Brain microvascular endothelial cell (primary cell): ENCODE measurements at regions not wholly inside any gene's neighbourhood (a gene's known extent, or its start where the extent isn't known, plus 50 kb on each side); places are given as distances from the start of the nearest gene placed in this dataset.

Experiments
- DNase-seq: peaks from one replicate; pipeline ENCODE4 v3.0.0-alpha.2; 2020
- H3K27ac ChIP-seq: fragments of 250-450 bp; sonication (Bioruptor Pico); 2 replicates; pipeline ENCODE4 v1.5.1; 2020; ENCODE audit warnings: mild to moderate bottlenecking, moderate library complexity
- H3K27me3 ChIP-seq: fragments of 250-450 bp; sonication (Bioruptor Pico); replicated peaks from 2 replicates; pipeline ENCODE4 v1.5.1; 2020; ENCODE audit warnings: mild to moderate bottlenecking
- H3K36me3 ChIP-seq: fragments of 250-450 bp; sonication (Bioruptor Pico); replicated peaks from 2 replicates; pipeline ENCODE4 v1.5.1; 2020; ENCODE audit warnings: mild to moderate bottlenecking
- H3K4me3 ChIP-seq: 2 replicates; pipeline ENCODE4 v1.5.1; 2011; ENCODE audit warnings: low read depth, mild to moderate bottlenecking, control low read depth, low read length, moderate library complexity
- CTCF ChIP-seq: IDR thresholded peaks from 2 replicates; pipeline ENCODE4 v1.5.1; 2011; ENCODE audit warnings: low read depth, mild to moderate bottlenecking, moderate library complexity, low read length, control low read depth, inconsistent platforms; ENCODE audit errors: missing control alignments
- in situ Hi-C: cut with HindIII; loops from 2 replicates; pipeline ENCODE4 v1.10.0; 2017; ENCODE audit warnings: low sequenced_read_pairs, low pct_ligation_motif_present

DNA sequence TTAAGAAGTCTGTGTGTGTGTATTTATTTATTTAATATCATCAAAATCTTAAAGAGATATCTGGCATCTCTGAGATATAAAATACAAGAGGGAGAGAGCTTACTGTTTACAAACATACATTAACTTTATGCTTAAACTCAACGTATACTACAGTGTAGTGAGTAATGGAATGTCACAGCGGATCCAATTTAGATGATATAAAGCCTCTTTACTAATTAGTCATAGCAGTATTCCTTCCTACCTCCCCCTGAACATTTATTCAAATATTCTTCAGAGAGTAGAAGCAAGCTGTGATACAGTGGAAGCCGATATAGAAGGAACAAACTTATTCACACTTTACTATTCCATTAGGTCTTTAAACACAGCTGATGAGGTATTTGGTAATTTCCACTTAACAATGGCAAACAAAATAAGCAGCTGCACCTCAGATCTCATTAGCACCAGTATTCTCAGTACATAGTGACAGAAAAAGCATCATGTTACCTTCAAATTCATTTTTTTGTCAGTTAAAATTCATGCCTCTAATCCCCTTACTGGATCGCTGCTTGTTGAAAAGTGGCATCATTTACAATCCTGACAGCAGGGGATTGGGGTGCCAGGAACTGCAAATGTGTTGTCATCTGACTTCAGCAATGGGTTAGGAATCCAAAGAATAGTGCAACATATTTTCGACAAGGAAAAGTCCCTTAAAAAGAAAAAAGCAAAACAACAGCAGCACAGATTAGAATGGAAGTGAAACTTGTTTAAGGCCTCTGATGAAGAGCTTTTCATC, 658.7 kb upstream of the EPHA5 start:
- Histone ChIP-seq H3K36me3 (no peaks in the 10 kb centered on the region), H3K4me3 (no peak overlapping the region), H3K27me3 (no peaks in the 10 kb centered on the region), H3K27ac (no peak overlapping the region)
- no peak for DNase-seq
- TF ChIP-seq CTCF: no peak
- in situ Hi-C loops: no loop called here

DNA sequence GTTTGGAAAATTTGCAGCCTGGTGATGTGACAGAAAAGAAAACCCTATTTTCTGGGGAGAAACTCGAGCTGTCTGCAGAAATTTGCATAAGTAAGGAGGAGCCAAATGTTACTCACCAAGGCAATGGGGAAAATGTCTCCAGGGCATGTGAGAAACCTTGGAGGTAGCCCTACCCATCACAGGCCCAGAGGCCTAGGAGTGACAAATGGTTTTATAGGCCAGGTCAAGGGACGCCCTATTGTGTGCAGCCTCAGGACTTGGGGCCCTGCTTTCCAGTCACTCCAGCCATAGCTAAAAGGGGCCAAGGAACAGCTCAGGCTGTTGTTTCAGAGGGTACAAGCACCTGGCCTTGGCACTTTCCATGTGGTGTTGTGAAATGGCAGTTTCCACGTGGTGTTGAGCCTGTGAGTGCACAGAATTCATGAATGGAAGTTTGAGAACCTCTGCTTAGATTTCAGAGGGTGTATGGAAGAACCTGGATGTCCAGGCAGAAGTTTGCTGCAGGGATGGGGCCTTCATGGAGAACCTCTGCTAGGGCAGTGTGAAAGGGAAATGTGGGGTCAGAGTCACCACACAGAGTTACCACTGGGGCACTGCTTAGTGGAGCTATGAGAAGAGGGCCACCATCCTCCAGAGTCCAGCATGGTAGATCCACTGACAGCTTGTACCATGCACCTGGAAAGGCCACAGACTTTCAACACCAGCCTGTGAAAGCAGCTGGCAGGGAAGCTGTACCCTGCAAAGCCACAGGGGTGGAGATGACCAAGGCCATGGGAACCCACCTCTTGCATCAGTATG, 637.6 kb upstream of the EPHA5 start:
- in situ Hi-C loops: no loop called here
- no peak for DNase-seq
- H3K27me3 ChIP-seq: no peaks in the 10 kb centered on the region
- H3K27ac ChIP-seq: no peak overlapping the region
- H3K36me3 ChIP-seq: no peaks in the 10 kb centered on the region
- no peak overlapping the region for H3K4me3 ChIP-seq
- TF ChIP-seq CTCF: no peak

- no peak for DNase-seq
- Histone ChIP-seq H3K27ac (no peak overlapping the region), H3K36me3 (no peaks in the 10 kb centered on the region), H3K4me3 (no peak overlapping the region), H3K27me3 (no peaks in the 10 kb centered on the region)
- in situ Hi-C loops: no loop called here
- TF ChIP-seq CTCF: no peak
Observed at GRCh38 chr4:66300336-66300934, 630.1 kb upstream of the EPHA5 start.

DNA sequence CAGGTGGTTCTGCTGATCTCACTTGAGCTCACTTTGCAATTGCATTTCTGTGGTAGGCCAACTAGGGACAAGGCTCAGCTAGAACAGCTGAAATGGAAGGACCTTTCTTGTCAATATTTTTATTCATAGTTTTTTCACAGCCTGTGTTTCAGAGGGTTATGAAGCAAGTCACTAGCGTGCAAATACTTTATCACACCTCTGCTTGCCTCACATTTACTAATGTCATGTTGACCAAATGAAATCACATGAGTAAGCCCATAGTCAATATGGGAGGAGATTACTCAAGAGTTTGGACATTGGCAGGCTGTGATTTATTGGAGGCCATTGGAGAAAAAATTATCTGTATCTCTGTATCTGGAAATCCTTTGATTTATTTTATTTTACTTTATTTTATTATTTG, 628.3 kb upstream of the EPHA5 start:
- in situ Hi-C loops: no loop called here

GRCh38 chr4:66297703-66298102, 627.4 kb upstream of the EPHA5 start:
- DNase-seq: no peak
- H3K4me3 ChIP-seq: no peak overlapping the region
- in situ Hi-C loops: no loop called here
- H3K36me3 ChIP-seq: no peaks in the 10 kb centered on the region
- TF ChIP-seq CTCF: no peak
- H3K27ac ChIP-seq: no peak overlapping the region
- no peaks in the 10 kb centered on the region for H3K27me3 ChIP-seq

More for the DNA sequence above, 628.3 kb upstream of the EPHA5 start:
- TF ChIP-seq CTCF: no peak
- no peak for DNase-seq
- Histone ChIP-seq H3K27me3 (no peaks in the 10 kb centered on the region), H3K36me3 (no peaks in the 10 kb centered on the region), H3K27ac (no peak overlapping the region), H3K4me3 (no peak overlapping the region)
